PC-3 (cell line): ENCODE measurements at regions not wholly inside any gene's neighbourhood (a gene's known extent, or its start where the extent isn't known, plus 50 kb on each side); places are given as distances from the start of the nearest gene placed in this dataset.

Experiments used
- EZH2 ChIP-seq: fragments of 300-600 bp; sonication (generic); IDR thresholded peaks from one replicate; pipeline ENCODE4 v1.6.1; 2017; ENCODE audit warnings: antibody characterized with exemption, mild to moderate bottlenecking, low read length; ENCODE audit not compliant: unreplicated experiment
- EZH2phosphoT487 ChIP-seq: fragments of 300-600 bp; sonication (generic); IDR thresholded peaks from 2 replicates; pipeline ENCODE4 v1.6.1; 2018; ENCODE audit warnings: mild to moderate bottlenecking, antibody characterized with exemption, low read length, borderline replicate concordance

- TF ChIP-seq EZH2phosphoT487, result no peak
- TF ChIP-seq EZH2, result no peak
Measured at GRCh38 chr7:89503281-89503680, 651.0 kb upstream of the STEAP1 start.
